ENCODE measurements at regions not wholly inside any gene's neighbourhood (a gene's known extent, or its start where the extent isn't known, plus 50 kb on each side); places are given as distances from the start of the nearest gene placed in this dataset.
"Not testable (repeated sequence)": the region's sequence is repeated elsewhere in the genome, so short reads cannot be mapped to it uniquely, and the experiment has no call there.

DNA sequence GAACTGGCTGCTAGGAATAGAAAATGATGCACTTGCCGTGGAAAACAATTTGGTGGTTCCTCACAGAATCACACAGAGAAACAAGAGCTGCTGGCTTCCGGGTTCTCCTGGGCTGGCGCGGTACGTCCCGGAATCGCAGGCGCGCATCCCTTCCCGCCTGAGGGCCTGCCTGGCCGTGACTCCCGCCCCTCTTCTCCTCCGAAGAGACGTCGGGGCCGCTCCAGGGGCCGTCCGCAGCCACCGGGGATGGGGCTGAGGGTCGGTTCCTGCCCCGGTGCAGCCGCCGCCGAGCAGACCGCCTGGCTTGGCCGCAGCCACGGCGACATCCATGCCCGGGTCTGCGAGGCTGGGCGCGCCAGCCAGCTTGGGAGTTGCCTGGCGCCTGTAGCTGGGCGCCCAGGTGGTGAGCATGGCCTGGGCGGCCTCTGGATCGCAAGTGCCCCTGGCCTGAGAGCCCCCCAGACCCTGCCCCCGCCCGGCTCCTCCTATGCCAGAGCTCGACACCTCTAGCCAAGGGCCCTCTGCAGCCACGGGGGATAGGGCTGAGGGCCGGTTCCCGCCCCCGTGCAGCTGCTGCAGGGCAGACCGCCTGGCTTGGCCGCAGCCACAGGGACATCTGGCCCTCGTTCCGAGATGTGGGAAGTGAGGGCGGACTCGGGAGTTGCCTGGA is 83.9 kb upstream of the ZNG1F start:
- peak in 1 of 2 donors; percentile 30 for DNase-seq

DNA sequence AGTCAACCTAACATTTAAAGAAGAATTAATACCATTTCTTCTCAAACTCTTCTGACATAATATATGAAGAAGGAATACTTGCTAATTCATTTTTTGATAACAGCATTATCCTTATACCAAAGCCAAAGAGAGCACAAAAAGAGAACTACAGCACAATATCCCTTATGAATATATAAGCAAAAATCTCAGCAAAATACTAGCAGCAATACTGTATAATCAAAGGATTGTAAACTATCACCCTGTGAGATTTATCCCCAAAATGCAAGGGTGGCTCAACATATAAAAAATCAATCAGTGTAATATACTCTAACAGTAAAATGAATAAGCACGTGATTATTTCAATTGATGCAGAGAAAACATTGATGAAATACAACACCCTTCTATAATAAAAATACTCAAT is 81.9 kb upstream of the ZNG1F start:
- DNase-seq: not testable (repeated sequence)

DNA sequence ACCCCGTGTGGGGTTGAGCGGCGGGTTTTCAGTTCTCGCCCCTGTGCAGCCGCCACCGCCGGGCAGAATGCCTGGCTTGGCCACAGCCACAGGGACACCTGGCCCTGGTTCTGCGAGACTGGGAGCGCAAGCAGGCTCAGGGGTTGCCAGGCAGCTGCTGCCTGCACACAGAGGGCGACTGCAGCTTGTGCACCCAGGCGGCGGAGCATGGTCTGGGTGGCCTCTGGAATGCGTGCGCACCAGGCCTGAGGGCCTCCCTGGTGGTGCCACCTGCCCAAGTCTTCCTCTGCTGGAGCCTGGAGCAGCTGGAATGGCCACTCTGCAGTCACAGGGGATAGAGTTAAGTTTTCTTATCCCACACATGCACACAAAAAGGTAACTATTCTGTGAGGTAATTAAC is 80.4 kb upstream of the ZNG1F start:
- DNase-seq: not testable (repeated sequence)

DNA sequence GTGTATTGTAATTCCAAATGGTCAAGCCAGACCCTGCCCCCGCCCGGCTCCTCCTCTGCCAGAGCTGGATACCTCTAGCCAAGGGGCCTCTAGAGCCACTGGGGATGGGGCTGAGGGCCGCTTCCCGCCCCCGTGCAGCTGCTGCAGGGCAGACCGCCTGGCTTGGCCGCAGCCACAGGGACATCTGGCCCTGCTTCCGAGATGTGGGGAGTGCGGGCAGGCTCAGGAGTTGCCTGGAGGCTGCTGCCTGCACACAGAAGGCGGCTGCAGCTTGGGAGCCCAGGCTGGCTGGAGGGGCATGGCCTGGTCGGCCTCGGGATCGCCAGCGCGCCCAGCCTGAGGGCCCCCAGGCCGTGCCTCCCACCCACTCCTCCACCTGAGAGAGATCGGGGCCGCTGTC is 79.9 kb upstream of the ZNG1F start:
- DNase-seq: not testable (repeated sequence)

DNA sequence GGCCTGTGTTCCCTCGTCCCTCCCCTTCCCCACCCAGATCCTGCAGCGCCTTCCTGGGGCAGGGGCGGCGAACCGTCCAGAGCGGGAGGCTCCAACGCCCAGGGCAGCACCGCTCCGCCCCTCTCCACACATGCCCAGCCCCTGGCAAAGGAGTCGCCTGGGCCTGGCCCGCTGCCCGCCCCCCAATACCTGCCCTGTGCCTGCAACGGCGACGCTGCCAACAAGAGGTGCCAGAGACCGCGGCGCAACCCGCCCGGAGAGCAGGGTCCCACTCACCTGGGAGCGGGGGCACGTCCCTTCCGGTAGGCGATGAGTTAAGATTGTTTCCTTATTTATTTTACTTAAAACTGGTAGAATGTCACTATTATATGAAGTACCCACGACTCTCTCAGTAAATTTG is 77.5 kb upstream of the ZNG1F start:
- DNase-seq: not testable (repeated sequence)

DNA sequence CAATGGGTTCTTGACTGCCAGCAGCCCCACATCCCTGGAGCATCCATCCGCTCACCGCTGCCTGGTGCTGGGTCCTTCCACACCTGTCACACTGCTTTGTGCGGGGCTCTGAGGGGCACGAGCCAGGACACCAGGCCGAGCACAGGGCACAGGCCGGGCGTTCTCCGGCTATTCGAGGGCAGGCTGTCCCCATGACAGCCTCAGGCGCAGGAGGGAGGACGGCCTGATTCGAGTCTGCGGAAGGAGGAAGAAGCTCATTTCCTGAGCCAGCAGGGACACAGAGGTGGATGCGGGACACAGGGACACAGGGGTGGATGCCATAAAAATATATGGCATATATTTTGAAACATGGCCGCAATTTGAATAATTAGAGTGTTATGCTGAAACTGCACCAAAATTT is 76.9 kb upstream of the ZNG1F start:
- not testable (repeated sequence) for DNase-seq

DNA sequence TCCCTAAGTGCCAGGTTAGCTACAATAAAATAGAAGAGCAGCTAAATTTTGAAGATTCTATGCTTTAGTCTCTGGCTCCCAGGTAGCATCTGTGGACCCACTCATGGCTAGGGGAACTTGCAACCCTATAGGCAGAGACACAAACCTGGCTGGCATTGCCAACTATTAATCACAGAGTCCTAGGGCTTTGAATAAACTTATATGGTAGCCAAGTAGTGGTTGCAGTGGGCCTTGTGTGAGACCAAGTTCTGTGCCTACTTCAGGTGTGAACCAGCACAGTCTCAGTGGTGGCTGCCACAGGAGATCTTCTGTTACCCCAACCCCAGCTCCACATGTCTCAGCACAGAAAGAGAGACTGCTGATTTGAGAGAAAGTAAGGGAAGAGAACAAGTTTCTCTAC is 62.9 kb upstream of the ZNG1F start:
- DNase-seq: not testable (repeated sequence)

DNA sequence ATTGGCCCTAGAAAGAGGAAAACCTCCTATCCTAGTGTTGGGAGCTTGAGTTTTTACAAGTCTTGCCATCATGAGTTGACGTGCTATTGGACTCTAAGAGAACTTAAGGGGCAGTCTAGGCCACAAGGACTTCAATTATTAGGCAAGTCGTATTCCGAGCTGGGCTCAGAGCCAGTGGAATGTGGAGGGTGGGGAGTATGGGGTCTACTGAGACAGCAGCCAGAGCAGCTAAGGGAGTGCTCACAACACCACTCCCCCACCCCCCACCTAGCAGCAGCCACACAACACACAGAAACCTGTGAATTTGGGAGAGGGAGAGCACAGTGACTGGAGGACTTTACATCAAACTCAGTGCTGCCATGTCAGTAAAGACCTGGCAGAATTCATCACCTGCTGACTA is 62.0 kb upstream of the ZNG1F start:
- not testable (repeated sequence) for DNase-seq

DNA sequence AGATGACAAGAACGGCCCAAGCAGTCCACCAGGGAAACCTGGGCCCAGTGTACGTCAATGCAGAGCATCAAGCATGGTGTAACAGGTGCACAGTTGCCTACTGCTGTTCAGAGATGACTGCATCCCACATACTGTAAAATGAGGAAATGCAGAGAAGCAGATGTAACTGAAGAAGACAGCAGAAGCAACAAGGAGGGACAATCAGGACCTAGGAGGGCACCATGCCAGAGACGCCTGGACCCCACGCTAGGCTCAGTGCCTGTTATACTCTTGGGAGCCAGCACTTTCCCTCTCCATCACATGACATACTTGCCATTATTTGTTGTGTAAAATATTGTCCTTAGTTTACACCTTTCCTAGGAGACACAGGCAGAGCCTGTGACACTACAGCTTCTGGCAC is 57.6 kb upstream of the ZNG1F start:
- not testable (repeated sequence) for DNase-seq
